OCI-LY7 (cell line): ENCODE measurements at regions not wholly inside any gene's neighbourhood (a gene's known extent, or its start where the extent isn't known, plus 50 kb on each side); places are given as distances from the start of the nearest gene placed in this dataset.

Experiments used
- CTCF ChIP-seq: fragments of 200-600 bp; sonication (generic); conservative IDR thresholded peaks from 2 replicates; pipeline ENCODE4 v1.5.1; 2014; ENCODE audit warnings: mild to moderate bottlenecking, antibody characterized with exemption, low read length, moderate library complexity, mixed read lengths
- EZH2phosphoT487 ChIP-seq: fragments of 200-600 bp; sonication (generic); IDR thresholded peaks from 2 replicates; pipeline ENCODE4 v1.6.1; 2018; ENCODE audit warnings: low read depth, borderline replicate concordance, mild to moderate bottlenecking, mixed run types, antibody characterized with exemption, low read length, moderate library complexity, mixed read lengths

- TF ChIP-seq EZH2phosphoT487, result no peak
- no peak for TF ChIP-seq CTCF
These were observed 338.1 kb downstream of the SEC14L1 start for GRCh38 chr17:77478899-77479298.
